ENCODE measurements at regions not wholly inside any gene's neighbourhood (a gene's known extent, or its start where the extent isn't known, plus 50 kb on each side); places are given as distances from the start of the nearest gene placed in this dataset.

GRCh38 chr6:67353861-67354260 lies 1281.2 kb upstream of the ADGRB3 start:
- Histone ChIP-seq H3K79me2 (ENCODE audit: control insufficient read depth, insufficient read depth, low read length) (no peaks in the 10 kb centered on the region), H3K27me3 (ENCODE audit: control insufficient read depth in 2 of 2, insufficient read depth in 2 of 2, low read length in 2 of 2) (no peaks in the 10 kb centered on the region), H3K4me2 (ENCODE audit: insufficient read depth, low read length) (no peak overlapping the region), H3K9me3 (replicated peaks; ENCODE audit: control insufficient read depth, insufficient read depth, low read length) (no peaks in the 10 kb centered on the region), H3K9ac (replicated peaks; ENCODE audit: extremely low read depth, insufficient read depth, low read length) (no peak overlapping the region), H3K36me3 (ENCODE audit: control insufficient read depth in 2 of 2, extremely low read depth in 1 of 2, insufficient read depth in 2 of 2, low read length in 2 of 2) (no peaks in the 10 kb centered on the region), H4K20me1 (replicated peaks; ENCODE audit: control insufficient read depth, extremely low read depth, insufficient read depth, low read length) (no peaks in the 10 kb centered on the region), H3K4me3 (replicated peaks in 1 of 3; ENCODE audit: insufficient read depth in 1 of 3, low read depth in 1 of 3, low read length in 3 of 3) (no peak overlapping the region), H3K4me1 (ENCODE audit: control insufficient read depth, extremely low read depth, insufficient read depth, low read length) (no peaks in the 10 kb centered on the region), H2AFZ (ENCODE audit: low read depth, low read length) (no peak overlapping the region), H3K9me1 (replicated peaks; ENCODE audit: control insufficient read depth, extremely low read depth, insufficient read depth, low read length) (no peaks in the 10 kb centered on the region), H3K27ac (ENCODE audit: insufficient read depth, low read depth, low read length) (no peak overlapping the region)
- BruUV-seq (replicated peaks) = no TSS peak
- DNase-seq (ENCODE audit: low read depth, low spot score) (no peak), FAIRE-seq (no peak)
- dilution Hi-C loops (cut with MboI; ENCODE audit: extremely low pct_ligation_motif_present, low sequenced_read_pairs) = no loop called here
- POLR2A ChIA-PET = no interaction called here
- intact Hi-C loops (cut with micrococcal nuclease) = no loop called here
- CTCF ChIA-PET = no interaction called here
- no peak for TF ChIP-seq FOS (IDR thresholded peaks at IDR 0.05; ENCODE audit: borderline replicate concordance, insufficient read depth, low read length)
- TF ChIP-seq POLR2A (IDR thresholded peaks at IDR 0.05; ENCODE audit: low read depth, low read length) = no peak
- TF ChIP-seq GATA2 (IDR thresholded peaks at IDR 0.05; ENCODE audit: insufficient read depth, insufficient read length, low read depth, low read length) = no peak
- no peak for TF ChIP-seq MYC (IDR thresholded peaks at IDR 0.05; ENCODE audit: low read depth, low read length)
- TF ChIP-seq, protein P1, sequence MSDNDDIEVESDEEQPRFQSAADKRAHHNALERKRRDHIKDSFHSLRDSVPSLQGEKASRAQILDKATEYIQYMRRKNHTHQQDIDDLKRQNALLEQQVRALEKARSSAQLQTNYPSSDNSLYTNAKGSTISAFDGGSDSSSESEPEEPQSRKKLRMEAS (IDR thresholded peaks at IDR 0.05; ENCODE audit: insufficient read depth, insufficient read length) = no peak
- no peak for TF ChIP-seq CTCF (IDR thresholded peaks at IDR 0.05; ENCODE audit: extremely low read depth in 1 of 2, insufficient read depth in 1 of 2, low read depth in 1 of 2, low read length in 2 of 2)
- no peak for TF ChIP-seq POLR2AphosphoS5 (IDR thresholded peaks at IDR 0.05; ENCODE audit: insufficient read depth, low read depth, low read length)
- TF ChIP-seq EZH2 (IDR thresholded peaks at IDR 0.05; ENCODE audit: borderline replicate concordance, low read depth, low read length, severe bottlenecking) = no peak

Measured in endothelial cell of umbilical vein (primary cell).